GM12874 (cell line): ENCODE measurements at regions not wholly inside any gene's neighbourhood (a gene's known extent, or its start where the extent isn't known, plus 50 kb on each side); places are given as distances from the start of the nearest gene placed in this dataset.

Experiments used
- TF ChIP-seq, protein P1 (sequence below): IDR thresholded peaks from 2 replicates; pipeline ENCODE4 v1.5.1; 2011; ENCODE audit warnings: low read depth, mild to moderate bottlenecking, control low read depth, low read length, moderate library complexity; ENCODE audit not compliant: insufficient read depth

DNA sequence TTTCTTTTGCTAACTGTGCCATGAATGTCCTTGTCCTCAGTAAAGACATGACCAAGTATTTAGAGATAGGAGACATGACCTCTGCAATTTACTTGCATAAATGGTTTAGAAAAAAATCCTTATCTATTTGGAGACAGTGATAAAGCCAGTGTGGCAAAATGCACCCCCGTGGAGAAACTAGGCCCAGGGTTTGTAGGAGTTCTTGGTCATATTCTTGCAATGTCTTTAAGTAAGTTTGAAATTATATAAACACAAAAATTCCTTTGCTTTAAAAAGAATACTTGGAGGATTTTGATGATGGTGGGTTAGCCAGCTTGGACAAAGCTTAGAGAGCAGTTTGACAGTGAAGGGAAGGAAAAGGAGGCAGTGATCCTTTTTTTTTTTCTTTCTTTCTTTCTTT is 101.9 kb upstream of the SLC45A1 start:
- TF ChIP-seq, protein P1, sequence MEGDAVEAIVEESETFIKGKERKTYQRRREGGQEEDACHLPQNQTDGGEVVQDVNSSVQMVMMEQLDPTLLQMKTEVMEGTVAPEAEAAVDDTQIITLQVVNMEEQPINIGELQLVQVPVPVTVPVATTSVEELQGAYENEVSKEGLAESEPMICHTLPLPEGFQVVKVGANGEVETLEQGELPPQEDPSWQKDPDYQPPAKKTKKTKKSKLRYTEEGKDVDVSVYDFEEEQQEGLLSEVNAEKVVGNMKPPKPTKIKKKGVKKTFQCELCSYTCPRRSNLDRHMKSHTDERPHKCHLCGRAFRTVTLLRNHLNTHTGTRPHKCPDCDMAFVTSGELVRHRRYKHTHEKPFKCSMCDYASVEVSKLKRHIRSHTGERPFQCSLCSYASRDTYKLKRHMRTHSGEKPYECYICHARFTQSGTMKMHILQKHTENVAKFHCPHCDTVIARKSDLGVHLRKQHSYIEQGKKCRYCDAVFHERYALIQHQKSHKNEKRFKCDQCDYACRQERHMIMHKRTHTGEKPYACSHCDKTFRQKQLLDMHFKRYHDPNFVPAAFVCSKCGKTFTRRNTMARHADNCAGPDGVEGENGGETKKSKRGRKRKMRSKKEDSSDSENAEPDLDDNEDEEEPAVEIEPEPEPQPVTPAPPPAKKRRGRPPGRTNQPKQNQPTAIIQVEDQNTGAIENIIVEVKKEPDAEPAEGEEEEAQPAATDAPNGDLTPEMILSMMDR: no peak

DNA sequence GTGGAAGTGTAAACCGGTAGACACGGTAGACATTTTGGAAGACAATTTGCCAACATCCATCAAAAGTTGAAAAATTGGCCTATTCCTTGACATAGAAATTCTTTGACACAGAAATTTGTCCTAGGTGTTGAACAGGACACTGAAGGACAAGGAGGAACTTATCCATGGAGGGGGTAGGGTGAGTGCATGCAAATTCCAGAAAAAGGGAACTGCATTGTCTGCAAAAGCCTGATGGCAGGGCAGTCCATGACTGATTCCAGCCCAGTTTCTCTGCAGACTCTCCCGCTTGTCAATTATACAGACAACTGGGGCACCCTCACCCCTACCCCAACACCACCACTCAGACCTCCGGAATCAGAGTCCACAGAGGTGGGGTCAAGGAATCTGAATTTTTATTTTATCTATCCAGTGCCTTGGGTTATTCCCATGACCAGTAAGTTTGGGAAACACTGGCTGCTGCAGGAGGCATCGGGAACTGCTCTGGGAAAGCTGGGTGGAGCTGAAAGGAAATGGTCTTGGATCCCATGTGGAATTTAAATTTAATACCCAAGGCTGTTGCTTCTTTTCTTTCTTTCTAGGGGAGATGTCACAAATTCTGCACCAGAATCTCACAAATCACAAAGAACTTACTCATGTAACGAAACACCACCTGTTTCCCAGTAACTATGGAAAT is 103.3 kb upstream of the SLC45A1 start:
- TF ChIP-seq, protein P1: no peak

DNA sequence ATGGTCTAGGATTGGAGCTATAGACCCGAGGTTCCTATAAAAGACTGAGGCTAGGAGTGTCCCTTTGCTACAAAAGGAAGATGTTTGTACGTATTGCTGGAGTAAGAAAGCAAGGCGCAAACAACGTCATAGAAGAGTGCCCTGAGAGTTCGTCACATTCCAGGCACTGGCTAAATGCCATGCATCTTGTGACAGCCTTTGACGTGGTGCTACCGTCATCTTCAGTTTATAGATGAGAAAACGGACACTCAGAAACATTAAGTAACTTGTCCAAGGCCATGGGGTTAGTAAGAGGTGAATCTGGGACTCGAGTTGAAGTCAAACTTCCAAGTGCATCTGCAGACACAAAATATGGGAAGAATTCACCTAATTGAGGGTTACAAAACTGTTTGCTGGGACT is 104.2 kb upstream of the SLC45A1 start:
- TF ChIP-seq, protein P1: no peak

DNA sequence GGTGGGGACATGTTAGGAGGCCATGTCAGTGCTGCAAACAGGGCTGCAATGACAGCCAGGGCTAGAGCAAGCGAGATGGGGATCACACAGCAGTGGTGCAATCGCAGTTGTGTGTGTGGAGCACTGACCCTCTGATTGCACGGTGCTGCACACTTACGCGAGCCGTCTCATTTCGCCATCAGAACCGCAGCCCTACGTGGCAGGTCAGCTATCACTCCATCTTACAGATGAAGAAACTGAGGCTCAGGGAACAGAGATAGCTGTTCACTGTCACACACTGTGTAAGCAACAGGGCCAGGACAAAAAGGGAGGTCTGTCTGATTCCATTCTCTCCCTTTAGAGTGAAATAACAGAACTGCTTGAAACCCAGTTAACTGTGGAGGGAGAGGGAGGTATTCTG is 104.8 kb upstream of the SLC45A1 start:
- TF ChIP-seq, protein P1: no peak

DNA sequence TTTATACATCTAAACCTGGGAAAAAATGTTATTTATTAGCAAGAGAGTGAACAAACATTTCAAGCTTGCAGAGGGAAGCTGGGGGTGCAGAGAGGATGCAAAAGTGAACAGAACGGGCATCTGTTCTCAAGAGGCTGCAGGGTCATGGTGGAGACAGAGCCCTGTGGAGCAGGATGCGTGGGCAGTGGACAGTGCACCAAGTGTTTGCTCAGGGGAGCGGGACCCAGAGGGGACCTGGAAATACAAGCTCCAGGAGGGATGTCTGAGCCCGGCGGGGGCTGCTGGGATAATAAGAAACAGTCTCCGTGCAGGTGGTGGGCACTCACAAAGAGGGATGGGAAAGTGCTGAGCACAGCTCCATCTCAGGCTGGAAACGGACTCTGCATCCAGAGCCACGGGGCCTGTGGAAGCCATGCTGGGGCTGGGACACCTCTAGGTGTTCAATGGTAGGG is 105.3 kb upstream of the SLC45A1 start:
- TF ChIP-seq, protein P1: no peak

DNA sequence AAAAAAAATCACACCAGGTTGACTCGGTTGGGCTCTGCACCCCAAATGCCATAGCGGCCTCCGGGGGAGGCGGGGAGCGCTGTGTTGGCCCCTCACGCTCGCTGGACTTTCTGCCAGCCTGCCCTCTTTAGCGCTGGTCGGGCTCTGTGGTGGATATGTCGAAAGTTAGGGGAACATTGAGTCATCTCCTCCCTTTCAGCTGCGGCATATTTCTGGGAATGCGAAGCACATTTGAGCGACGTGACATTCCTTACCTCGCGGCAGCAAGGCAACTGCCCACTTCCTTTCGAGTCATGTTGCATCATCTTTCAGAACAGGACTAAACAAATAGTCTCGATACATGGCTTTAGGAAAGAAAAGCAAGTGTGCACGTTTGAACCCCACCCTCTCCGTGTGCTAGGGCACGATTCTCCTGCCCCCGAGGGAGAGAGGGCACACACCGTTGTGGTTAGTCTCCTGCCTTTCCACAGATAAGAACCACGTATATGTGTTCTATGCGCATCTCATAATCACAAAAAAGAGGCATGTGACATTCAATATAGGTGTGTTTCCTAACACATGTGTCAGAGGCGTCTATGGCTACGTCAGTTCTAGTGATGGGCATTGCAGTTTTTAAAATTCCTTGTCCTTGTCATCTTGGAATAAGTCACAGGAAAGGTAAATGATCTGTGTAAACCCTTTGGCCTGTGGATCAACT is 105.9 kb upstream of the SLC45A1 start:
- TF ChIP-seq, protein P1: no peak

DNA sequence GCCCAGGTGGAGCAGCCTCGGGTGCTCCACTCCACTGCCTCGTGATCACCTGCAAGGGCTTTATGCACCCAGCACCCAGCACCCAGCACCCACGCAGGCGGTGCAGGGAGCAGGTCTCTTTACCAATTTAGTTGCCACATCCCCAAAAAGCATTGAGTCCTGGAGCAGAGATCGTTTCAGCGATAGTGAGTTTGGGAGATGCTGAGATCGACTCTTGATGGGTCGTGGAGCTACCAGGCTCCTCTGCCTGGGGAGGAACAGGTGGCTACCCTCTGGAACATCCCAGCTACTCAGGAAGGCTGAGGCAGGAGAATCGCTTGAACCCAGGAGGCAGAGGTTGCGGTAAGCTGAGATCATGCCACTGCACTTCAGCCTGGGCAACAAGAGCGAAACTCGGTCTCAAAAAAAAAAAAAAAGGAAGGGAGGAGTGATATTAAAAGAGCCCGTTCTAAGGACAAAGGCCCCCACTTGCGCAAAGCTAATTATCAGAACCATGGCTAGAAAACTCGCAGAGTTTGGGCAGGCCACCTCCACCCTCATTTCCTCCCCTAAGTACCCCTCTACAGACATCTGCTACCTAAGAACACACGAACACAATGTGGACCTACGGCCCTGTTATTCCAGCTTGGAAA is 106.5 kb upstream of the SLC45A1 start:
- TF ChIP-seq, protein P1: no peak
